Right lobe of liver (tissue), 4 donors: ENCODE measurements at regions not wholly inside any gene's neighbourhood (a gene's known extent, or its start where the extent isn't known, plus 50 kb on each side); places are given as distances from the start of the nearest gene placed in this dataset.

ENCODE experiments used
- CTCF ChIP-seq, 4 donors: fragments of 200-600 bp in 3 of 4; fragments of 450-650 bp in 1 of 4; IDR thresholded peaks; one replicate each; pipeline versions ENCODE4 v1.5.1 to v1.8.0; 2016 to 2022; ENCODE audit warnings: antibody characterized with exemption in 4 of 4, mild to moderate bottlenecking in 2 of 4
- POLR2A ChIP-seq: fragments of 450-650 bp; IDR thresholded peaks from one replicate; pipeline ENCODE4 v1.6.1; 2017; ENCODE audit warnings: antibody characterized with exemption, mild to moderate bottlenecking
- donor health status: DM: no; HTN: no; CAD: no.
- donor health status: DM: no; HTN: no; CAD: no.
- donor health status: DM: no; HTN: yes; CAD: no.

GRCh38 chr12:102534899-102535298 is 54.5 kb upstream of the IGF1 start:
- TF ChIP-seq CTCF (IDR thresholded peaks at IDR 0.05) (no peak), POLR2A (no peak)
